GM21423 (cell line): ENCODE measurements at regions not wholly inside any gene's neighbourhood (a gene's known extent, or its start where the extent isn't known, plus 50 kb on each side); places are given as distances from the start of the nearest gene placed in this dataset.
"Not testable (repeated sequence)": the region's sequence is repeated elsewhere in the genome, so short reads cannot be mapped to it uniquely, and the experiment has no call there.

Experiments used
- ATAC-seq: cut with Tn5 transposase; IDR thresholded peaks from one replicate; pipeline ENCODE4 v1.9.1; 2021; ENCODE audit warnings: mild to moderate bottlenecking, moderate library complexity; ENCODE audit not compliant: unreplicated experiment

- no peak for ATAC-seq
Observed at GRCh38 chr3:127420829-127421228, 133.0 kb upstream of the PRR20G start.

GRCh38 chr3:127419641-127420553 lies 132.1 kb upstream of the PRR20G start:
- no peak for ATAC-seq

- no peak for ATAC-seq
Observed at GRCh38 chr3:127419182-127419581, 131.3 kb upstream of the PRR20G start.

GRCh38 chr3:127418560-127419147 lies 130.8 kb upstream of the PRR20G start:
- no peak for ATAC-seq

GRCh38 chr3:127417709-127418559 lies 130.1 kb upstream of the PRR20G start:
- ATAC-seq, result no peak

- ATAC-seq, result no peak
Observed at GRCh38 chr3:127413871-127414270, 126.0 kb upstream of the PRR20G start.

- no peak for ATAC-seq
Observed at GRCh38 chr3:127413318-127413673, 125.5 kb upstream of the PRR20G start.

- no peak for ATAC-seq
Observed at GRCh38 chr3:127412578-127413317, 124.9 kb upstream of the PRR20G start.

GRCh38 chr3:127411875-127412274 lies 124.0 kb upstream of the PRR20G start:
- ATAC-seq, result not testable (repeated sequence)

GRCh38 chr3:127411083-127411727 lies 123.4 kb upstream of the PRR20G start:
- no peak for ATAC-seq

- ATAC-seq, result no peak
Observed at GRCh38 chr3:127410678-127411077, 122.8 kb upstream of the PRR20G start.

- no peak for ATAC-seq
Observed at GRCh38 chr3:127410137-127410488, 122.3 kb upstream of the PRR20G start.

GRCh38 chr3:127409421-127410136 lies 121.7 kb upstream of the PRR20G start:
- no peak for ATAC-seq

GRCh38 chr3:127408684-127409420 lies 121.0 kb upstream of the PRR20G start:
- ATAC-seq, result no peak

- ATAC-seq, result no peak
Observed at GRCh38 chr3:127408022-127408683, 120.3 kb upstream of the PRR20G start.

- no peak for ATAC-seq
Observed at GRCh38 chr3:127407026-127407939, 119.4 kb upstream of the PRR20G start.

- no peak for ATAC-seq
Observed at GRCh38 chr3:127406309-127407025, 118.6 kb upstream of the PRR20G start.
